SK-N-SH (cell line): ENCODE measurements at regions not wholly inside any gene's neighbourhood (a gene's known extent, or its start where the extent isn't known, plus 50 kb on each side); places are given as distances from the start of the nearest gene placed in this dataset.

Experiments
- CTCF ChIA-PET: fragments of 300-600, 350-600 bp; formaldehyde crosslinking; extraction: SDS; loops from one replicate; lab custom pipeline; 2021; lab: Yijun Ruan, JAX
- POLR2A ChIA-PET: fragments of 350-600 bp; sonication (Branson Sonifier 250); formaldehyde crosslinking; extraction: SDS; loops from one replicate; lab custom pipeline; 2020; ENCODE audit warnings: antibody characterized with exemption, inconsistent platforms; lab: Yijun Ruan, JAX
- DNase-seq: peaks from one replicate; pipeline ENCODE4 v3.0.0; 2012
- H2AFZ ChIP-seq: fragments of 200-600 bp; sonication (generic); 2 replicates; pipeline ENCODE4 v1.8.1; 2016; ENCODE audit warnings: antibody characterized with exemption, mild to moderate bottlenecking, low read depth
- H3F3A ChIP-seq: fragments of 200-600 bp; sonication (generic); replicated peaks from 2 replicates; pipeline ENCODE3; 2016; ENCODE audit warnings: antibody characterized with exemption, mild to moderate bottlenecking; ENCODE audit not compliant: insufficient read depth
- H3K27ac ChIP-seq, 2 experiments: fragments of 200-500 bp in 1 of 2; fragments of 200-600 bp in 1 of 2; sonication (Bioruptor generic) in 1 of 2; sonication (generic), shearing (Covaris generic) in 1 of 2; 2 replicates each; pipeline versions ENCODE4 v1.5.1 to v1.6.1; 2014 to 2016; ENCODE audit warnings: low read depth in 2 of 2, inconsistent platforms in 1 of 2, low read length in 1 of 2, mild to moderate bottlenecking in 1 of 2, mixed read lengths in 1 of 2
- H3K27me3 ChIP-seq: fragments of 200-600 bp; sonication (generic), shearing (Covaris generic); 2 replicates; pipeline ENCODE4 v1.6.1; 2016; ENCODE audit warnings: mixed run types; ENCODE audit not compliant: insufficient read depth
- H3K36me3 ChIP-seq, 2 experiments: fragments of 200-500 bp in 1 of 2; fragments of 200-600 bp in 1 of 2; sonication (Bioruptor generic) in 1 of 2; sonication (generic) in 1 of 2; replicated peaks in 1 of 2; 2 replicates each; pipeline versions ENCODE3 to v1.5.1; 2014 to 2016; ENCODE audit warnings: low read length in 1 of 2, mild to moderate bottlenecking in 1 of 2; ENCODE audit not compliant: insufficient read depth in 2 of 2, control insufficient read depth in 1 of 2
- H3K4me1 ChIP-seq, 2 experiments: fragments of 200-500 bp in 1 of 2; fragments of 200-600 bp in 1 of 2; sonication (Bioruptor generic) in 1 of 2; sonication (generic), shearing (Covaris generic) in 1 of 2; 2 replicates each; pipeline versions ENCODE4 v1.5.1 to v1.6.1; 2014 to 2016; ENCODE audit warnings: low read depth in 1 of 2, low read length in 1 of 2, mixed run types in 1 of 2; ENCODE audit not compliant: insufficient read depth in 2 of 2, control insufficient read depth in 1 of 2
- H3K4me2 ChIP-seq: fragments of 200-600 bp; sonication (generic), shearing (Covaris generic); 2 replicates; pipeline ENCODE4 v1.6.1; 2017; ENCODE audit warnings: mixed run types
- H3K4me3 ChIP-seq, 2 experiments: fragments of 200-500 bp in 1 of 2; fragments of 200-600 bp in 1 of 2; sonication (Bioruptor generic) in 1 of 2; sonication (generic), shearing (Covaris generic) in 1 of 2; 2 replicates each; pipeline versions ENCODE4 v1.5.1 to v1.8.1; 2014 to 2016; ENCODE audit warnings: low read depth in 2 of 2, inconsistent platforms in 1 of 2, low read length in 1 of 2, mild to moderate bottlenecking in 1 of 2, mixed read lengths in 1 of 2, moderate library complexity in 1 of 2
- H3K79me2 ChIP-seq: fragments of 200-600 bp; sonication (generic); 2 replicates; pipeline ENCODE4 v1.8.1; 2017; ENCODE audit warnings: mild to moderate bottlenecking; ENCODE audit not compliant: insufficient read depth
- H3K9ac ChIP-seq: fragments of 200-600 bp; sonication (generic); 2 replicates; pipeline ENCODE4 v1.6.1; 2017; ENCODE audit warnings: mixed run types
- H3K9me2 ChIP-seq: fragments of 200-600 bp; sonication (generic); 2 replicates; pipeline ENCODE4 v1.6.1; 2017; ENCODE audit warnings: mixed run types
- H3K9me3 ChIP-seq: fragments of 200-600 bp; sonication (generic); 2 replicates; pipeline ENCODE4 v1.6.1; 2017; ENCODE audit warnings: mixed run types, mild to moderate bottlenecking, moderate library complexity
- H4K20me1 ChIP-seq: fragments of 200-600 bp; sonication (generic); 2 replicates; pipeline ENCODE4 v1.6.1; 2017; ENCODE audit warnings: mild to moderate bottlenecking, mixed run types; ENCODE audit not compliant: insufficient read depth
- FOXM1 ChIP-seq: IDR thresholded peaks from 2 replicates; pipeline ENCODE4 v1.4.0; 2012; ENCODE audit warnings: low read depth, mild to moderate bottlenecking
- GABPA ChIP-seq: IDR thresholded peaks from 2 replicates; pipeline ENCODE4 v1.4.0; 2012; ENCODE audit warnings: low read depth, mild to moderate bottlenecking
- JUND ChIP-seq: IDR thresholded peaks from 2 replicates; pipeline ENCODE4 v1.4.0; 2012
- MEF2A ChIP-seq: IDR thresholded peaks from 2 replicates; pipeline ENCODE4 v1.4.0; 2012; ENCODE audit warnings: low read depth, borderline replicate concordance
- MXI1 ChIP-seq: IDR thresholded peaks from 2 replicates; pipeline ENCODE4 v1.6.1; 2012; ENCODE audit warnings: mild to moderate bottlenecking, low read depth, low read length, improper control_type of control experiment
- NFIC ChIP-seq: IDR thresholded peaks from 2 replicates; pipeline ENCODE4 v1.4.0; 2012; ENCODE audit warnings: borderline replicate concordance
- NRF1 ChIP-seq: IDR thresholded peaks from 2 replicates; pipeline ENCODE4 v1.6.1; 2012; ENCODE audit warnings: low read depth, mild to moderate bottlenecking, low read length
- PBX3 ChIP-seq: IDR thresholded peaks from 2 replicates; pipeline ENCODE4; 2012
- POLR2AphosphoS5 ChIP-seq: IDR thresholded peaks from 2 replicates; pipeline ENCODE4 v1.6.1; 2012; ENCODE audit warnings: low read depth, low read length
- RAD21 ChIP-seq: IDR thresholded peaks from 2 replicates; pipeline ENCODE4 v1.6.1; 2012; ENCODE audit warnings: mild to moderate bottlenecking, low read length
- RFX5 ChIP-seq: IDR thresholded peaks from 2 replicates; pipeline ENCODE4 v1.6.1; 2012; ENCODE audit warnings: mild to moderate bottlenecking, improper control_type of control experiment, low read length
- USF2 ChIP-seq: fragments of 150-350 bp; IDR thresholded peaks from 2 replicates; pipeline ENCODE4 v1.6.1; 2017; ENCODE audit warnings: antibody characterized with exemption, low read length, low read depth, borderline replicate concordance
- YY1 ChIP-seq: IDR thresholded peaks from 2 replicates; pipeline ENCODE4 v1.4.0; 2012; ENCODE audit warnings: low read depth, mild to moderate bottlenecking
- WGBS: methylation state at CpG from one replicate; pipeline ENCODE4 v1.1.6; 2017; ENCODE audit warnings: low lambda C conversion rate; 5-methylcytosine and 5-hydroxymethylcytosine counted together
- TF ChIP-seq, protein P1 (sequence below): IDR thresholded peaks from 2 replicates; pipeline ENCODE4 v1.4.0; 2012; ENCODE audit warnings: low read depth
- TF ChIP-seq, protein P2 (sequence below): fragments of 150-350 bp; IDR thresholded peaks from 2 replicates; pipeline ENCODE4 v1.6.1; 2016; ENCODE audit warnings: mild to moderate bottlenecking, low read depth, low read length

DNA sequence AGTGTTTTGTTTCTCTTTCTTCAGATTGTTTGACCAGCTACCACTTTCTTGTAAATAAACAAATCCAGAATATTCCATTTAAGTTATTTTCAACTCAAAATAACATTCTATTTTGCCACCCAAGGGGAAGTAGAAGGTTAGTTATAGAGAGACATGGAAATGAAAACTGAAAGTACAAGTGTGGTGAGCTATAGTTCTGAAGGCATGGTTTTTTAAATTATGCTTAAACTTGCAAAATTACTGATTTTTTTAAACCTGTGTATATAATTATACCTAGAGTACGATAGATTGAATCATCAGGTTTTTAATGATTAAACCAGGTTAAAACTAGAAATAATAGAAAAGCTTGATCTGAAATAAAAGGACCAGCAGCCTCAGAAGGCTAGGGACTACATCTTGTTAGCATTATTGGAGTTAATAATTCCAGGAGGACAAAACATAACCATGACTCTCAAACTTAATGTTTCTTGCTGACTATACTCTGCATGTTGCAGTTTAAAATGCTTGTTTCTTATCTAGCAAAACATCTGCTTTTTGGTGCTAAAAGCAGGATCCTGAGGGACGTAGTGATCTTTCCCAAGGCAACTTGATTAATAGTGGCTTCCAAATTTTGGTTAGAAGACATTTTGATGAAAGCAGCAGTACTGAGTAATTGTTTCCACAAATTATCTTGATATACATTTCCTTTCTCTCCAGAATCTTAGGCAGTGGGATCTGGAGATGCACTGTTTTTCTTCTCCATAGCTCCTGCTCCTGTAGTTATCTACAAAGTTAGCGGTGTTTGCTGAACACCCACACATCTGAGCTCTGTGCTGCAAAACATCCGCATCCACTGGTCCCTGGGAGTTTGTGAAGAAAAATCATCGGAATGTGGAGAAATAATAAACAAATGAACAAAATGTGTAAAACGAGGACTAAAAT is 327.2 kb upstream of the PKDCC start:
- CTCF ChIA-PET, result interaction anchor here (0.6 to 2.7 kb wide), 3 partner anchors 22 to 306 kb away, joined by 3 to 20 read pairs (median 4); no protein-coding TSS in a partner anchor
- no peaks in the 10 kb centered on the region for H3K9me3 ChIP-seq
- H3K79me2 ChIP-seq, result no peaks in the 10 kb centered on the region
- H3K9ac ChIP-seq, result no peak overlapping the region
- H3K27ac ChIP-seq, result no peak overlapping the region
- no peaks in the 10 kb centered on the region for H3F3A ChIP-seq
- WGBS, result 55% methylated on average over 6 of the region's 6 CpGs
- no peak for TF ChIP-seq YY1
- TF ChIP-seq USF2, result no peak
- TF ChIP-seq, protein P1, sequence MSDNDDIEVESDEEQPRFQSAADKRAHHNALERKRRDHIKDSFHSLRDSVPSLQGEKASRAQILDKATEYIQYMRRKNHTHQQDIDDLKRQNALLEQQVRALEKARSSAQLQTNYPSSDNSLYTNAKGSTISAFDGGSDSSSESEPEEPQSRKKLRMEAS, result no peak
- no peak for TF ChIP-seq POLR2AphosphoS5
- no peak for TF ChIP-seq GABPA
- no peak for TF ChIP-seq NRF1
- no peak for TF ChIP-seq MEF2A
- TF ChIP-seq PBX3, result no peak
- TF ChIP-seq JUND, result no peak
- no peak for TF ChIP-seq MXI1
- TF ChIP-seq RAD21, result no peak
- TF ChIP-seq FOXM1, result no peak
- TF ChIP-seq, protein P2, sequence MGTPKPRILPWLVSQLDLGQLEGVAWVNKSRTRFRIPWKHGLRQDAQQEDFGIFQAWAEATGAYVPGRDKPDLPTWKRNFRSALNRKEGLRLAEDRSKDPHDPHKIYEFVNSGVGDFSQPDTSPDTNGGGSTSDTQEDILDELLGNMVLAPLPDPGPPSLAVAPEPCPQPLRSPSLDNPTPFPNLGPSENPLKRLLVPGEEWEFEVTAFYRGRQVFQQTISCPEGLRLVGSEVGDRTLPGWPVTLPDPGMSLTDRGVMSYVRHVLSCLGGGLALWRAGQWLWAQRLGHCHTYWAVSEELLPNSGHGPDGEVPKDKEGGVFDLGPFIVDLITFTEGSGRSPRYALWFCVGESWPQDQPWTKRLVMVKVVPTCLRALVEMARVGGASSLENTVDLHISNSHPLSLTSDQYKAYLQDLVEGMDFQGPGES, result no peak
- TF ChIP-seq NFIC, result no peak
- TF ChIP-seq RFX5, result no peak
- TF ChIP-seq, all 33 proteins: peak for 0
- Histone ChIP-seq H3K4me2 (peak overlapping the region; percentile 38), H3K4me1 (peaks cover 0 to 9% of the 10 kb centered on the region in 2 experiments; a peak in 2 of 4 replicates), H3K27me3 (no peaks in the 10 kb centered on the region), H2AFZ (peak overlapping the region; percentile 61), H4K20me1 (no peaks in the 10 kb centered on the region), H3K4me3 (no peak overlapping the region; a peak in 2 of 4 replicates), H3K9me2 (no peaks in the 10 kb centered on the region), H3K36me3 (no peaks in the 10 kb centered on the region)
- no peak for DNase-seq
- POLR2A ChIA-PET, result no interaction called here
